RWPE2 (cell line): ENCODE measurements at regions not wholly inside any gene's neighbourhood (a gene's known extent, or its start where the extent isn't known, plus 50 kb on each side); places are given as distances from the start of the nearest gene placed in this dataset.

Experiments
- ATAC-seq: fragments of 200-7000 bp; cut with Tn5 transposase; 3 replicates; pipeline ENCODE4 v1.9.1; 2021; ENCODE audit warnings: low read depth
- DNase-seq: peaks from one replicate; pipeline ENCODE4 v3.0.0-alpha.2; 2020; ENCODE audit warnings: low spot score
- H3K27ac ChIP-seq: fragments of 450-650 bp; 2 replicates; pipeline ENCODE4 v1.5.1; 2017; ENCODE audit warnings: mild to moderate bottlenecking; ENCODE audit not compliant: poor library complexity, severe bottlenecking
- H3K27me3 ChIP-seq: fragments of 250-450 bp; sonication (Bioruptor Pico); 2 replicates; pipeline ENCODE4 v1.5.1; 2021; ENCODE audit warnings: mild to moderate bottlenecking, moderate library complexity; ENCODE audit not compliant: insufficient read depth, poor library complexity, severe bottlenecking
- H3K36me3 ChIP-seq: fragments of 250-450 bp; sonication (Bioruptor Pico); 2 replicates; pipeline ENCODE4 v1.5.1; 2020; ENCODE audit warnings: low read depth, mild to moderate bottlenecking, moderate library complexity
- H3K4me1 ChIP-seq: fragments of 250-450 bp; sonication (Bioruptor Pico); 2 replicates; pipeline ENCODE4 v1.5.1; 2021; ENCODE audit warnings: mild to moderate bottlenecking, moderate library complexity; ENCODE audit not compliant: insufficient read depth, poor library complexity, severe bottlenecking
- H3K4me3 ChIP-seq: fragments of 250-450 bp; sonication (Bioruptor Pico); 2 replicates; pipeline ENCODE4 v1.5.1; 2021; ENCODE audit warnings: mild to moderate bottlenecking, moderate library complexity; ENCODE audit not compliant: severe bottlenecking
- H3K9me3 ChIP-seq: fragments of 250-450 bp; sonication (Bioruptor Pico); 2 replicates; pipeline ENCODE4 v1.5.1; 2021; ENCODE audit warnings: mild to moderate bottlenecking, moderate library complexity; ENCODE audit not compliant: severe bottlenecking
- CTCF ChIP-seq: fragments of 450-650 bp; IDR thresholded peaks from one replicate; pipeline ENCODE4 v1.5.1; 2017; ENCODE audit warnings: mild to moderate bottlenecking, moderate library complexity; ENCODE audit not compliant: poor library complexity, severe bottlenecking

DNA sequence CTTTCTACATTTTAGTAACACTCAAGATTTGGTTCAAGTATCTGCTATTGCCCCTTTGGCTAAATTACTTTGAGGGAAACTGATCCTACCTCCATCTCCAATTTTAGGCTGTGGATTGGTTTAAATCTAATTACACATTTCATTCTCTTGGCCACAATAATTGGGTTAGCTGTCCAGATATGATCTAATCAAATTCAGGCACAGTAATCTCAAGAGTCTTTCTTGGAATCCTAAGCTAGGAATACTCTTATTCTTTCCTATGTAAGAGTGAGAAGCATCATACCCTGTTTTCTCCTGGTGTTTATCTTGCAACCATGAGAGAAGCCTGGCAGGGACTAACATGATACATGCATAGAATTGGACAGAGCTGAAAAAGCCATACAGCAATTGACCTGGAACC lies 300.4 kb upstream of the MARCKS start:
- no peaks in the 10 kb centered on the region for H3K36me3 ChIP-seq
- peaks cover 23% of the 10 kb centered on the region for H3K4me1 ChIP-seq
- no peaks in the 10 kb centered on the region for H3K9me3 ChIP-seq
- DNase-seq (no peak), ATAC-seq (no peak)
- H3K27me3 ChIP-seq, result no peaks in the 10 kb centered on the region
- H3K4me3 ChIP-seq, result no peak overlapping the region
- no peak for TF ChIP-seq CTCF
- no peak overlapping the region for H3K27ac ChIP-seq

DNA sequence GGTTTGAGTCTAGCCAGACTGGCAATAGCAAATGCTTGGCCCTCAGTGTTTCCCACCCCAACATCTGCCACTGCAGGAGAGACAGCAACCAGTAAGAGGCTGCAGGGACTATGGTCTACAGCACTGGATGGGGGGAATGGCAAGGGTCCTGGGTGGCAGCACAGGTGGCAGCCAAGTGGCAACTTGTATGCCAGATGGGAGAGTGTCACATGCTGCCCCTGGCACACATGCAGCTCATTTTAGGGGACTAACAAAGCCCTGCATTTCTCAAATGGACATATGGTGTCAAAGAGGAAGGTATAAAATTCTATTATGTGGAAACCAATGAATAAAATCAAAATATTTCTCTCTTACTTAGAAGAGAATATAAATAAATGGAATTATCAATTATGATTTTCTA lies 298.7 kb upstream of the MARCKS start:
- no peak for TF ChIP-seq CTCF
- peaks cover 23% of the 10 kb centered on the region for H3K4me1 ChIP-seq
- no peaks in the 10 kb centered on the region for H3K9me3 ChIP-seq
- no peaks in the 10 kb centered on the region for H3K27me3 ChIP-seq
- H3K27ac ChIP-seq, result peak overlapping the region; percentile 49
- DNase-seq (no peak), ATAC-seq (no peak)
- H3K36me3 ChIP-seq, result no peaks in the 10 kb centered on the region
- no peak overlapping the region for H3K4me3 ChIP-seq

- Histone ChIP-seq H3K27ac (peak overlapping the region; percentile 49), H3K4me1 (peaks cover 23% of the 10 kb centered on the region), H3K4me3 (no peak overlapping the region), H3K9me3 (no peaks in the 10 kb centered on the region), H3K27me3 (no peaks in the 10 kb centered on the region), H3K36me3 (no peaks in the 10 kb centered on the region)
- no peak for TF ChIP-seq CTCF
- ATAC-seq, result peak; percentile 47; the same call in 2 of the 3 replicates
- DNase-seq, result no peak
Observed at GRCh38 chr6:113558966-113559365, 298.2 kb upstream of the MARCKS start.

- DNase-seq, result no peak
Observed at GRCh38 chr6:113560376-113560775, 296.8 kb upstream of the MARCKS start.

GRCh38 chr6:113560908-113561307 lies 296.2 kb upstream of the MARCKS start:
- H3K4me3 ChIP-seq, result no peak overlapping the region
- H3K36me3 ChIP-seq, result no peaks in the 10 kb centered on the region
- no peak for TF ChIP-seq CTCF
- no peaks in the 10 kb centered on the region for H3K27me3 ChIP-seq
- H3K4me1 ChIP-seq, result peaks cover 23% of the 10 kb centered on the region
- ATAC-seq (peak; percentile 91), DNase-seq (no peak)
- H3K27ac ChIP-seq, result peak overlapping the region; percentile 49
- no peaks in the 10 kb centered on the region for H3K9me3 ChIP-seq

More at GRCh38 chr6:113560376-113560775, 296.8 kb upstream of the MARCKS start:
- Histone ChIP-seq H3K36me3 (no peaks in the 10 kb centered on the region), H3K4me1 (peaks cover 23% of the 10 kb centered on the region), H3K4me3 (no peak overlapping the region), H3K27ac (peak overlapping the region; percentile 49), H3K9me3 (no peaks in the 10 kb centered on the region), H3K27me3 (no peaks in the 10 kb centered on the region)
- TF ChIP-seq CTCF, result no peak
- ATAC-seq, result no peak
